ENCODE measurements at regions not wholly inside any gene's neighbourhood (a gene's known extent, or its start where the extent isn't known, plus 50 kb on each side); places are given as distances from the start of the nearest gene placed in this dataset.

DNA sequence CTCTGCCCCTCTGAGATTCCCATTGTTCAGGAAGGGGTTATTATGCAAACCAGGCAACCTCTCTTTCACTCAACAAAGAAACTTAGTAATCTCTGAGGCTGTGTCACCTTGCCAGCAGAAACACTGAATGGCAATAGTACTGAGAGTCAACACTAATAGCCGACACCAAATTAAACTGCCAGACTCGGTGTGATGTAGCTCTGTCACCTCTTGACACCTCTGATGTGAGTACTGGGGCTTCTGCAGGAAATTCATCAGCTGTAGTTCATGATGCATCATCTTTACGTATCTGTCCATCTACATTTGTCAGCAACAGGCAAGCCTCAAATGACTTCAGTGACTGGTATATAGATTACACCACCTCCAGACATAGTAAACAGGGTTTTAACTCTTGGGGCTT is 65.0 kb upstream of the ONECUT1 start:
- Histone ChIP-seq H3K4me3 (ENCODE audit: low read depth in 1 of 3, low read length in 3 of 3) (no peak overlapping the region), H3K27ac (ENCODE audit: low read depth in 1 of 3, low read length in 2 of 3) (no peak overlapping the region), H3K27me3 (ENCODE audit: control insufficient read depth in 3 of 3, insufficient read depth in 3 of 3, low read length in 3 of 3) (no peaks in the 10 kb centered on the region), H3K36me3 (ENCODE audit: control insufficient read depth in 3 of 3, insufficient read depth in 2 of 3, low read depth in 1 of 3, low read length in 3 of 3) (no peaks in the 10 kb centered on the region), H3K9me3 (ENCODE audit: control insufficient read depth in 2 of 2, insufficient read depth in 1 of 2, low read depth in 1 of 2, low read length in 1 of 2) (no peaks in the 10 kb centered on the region), H3K4me1 (ENCODE audit: control insufficient read depth in 3 of 3, insufficient read depth in 2 of 3, low read depth in 1 of 3, low read length in 2 of 3) (no peaks in the 10 kb centered on the region)
- WGBS, 3 donors: 49 to 55% (median 50%) methylated on average over 3 of the region's 3 CpGs
- DNase-seq (no peak), FAIRE-seq (no peak)

DNA sequence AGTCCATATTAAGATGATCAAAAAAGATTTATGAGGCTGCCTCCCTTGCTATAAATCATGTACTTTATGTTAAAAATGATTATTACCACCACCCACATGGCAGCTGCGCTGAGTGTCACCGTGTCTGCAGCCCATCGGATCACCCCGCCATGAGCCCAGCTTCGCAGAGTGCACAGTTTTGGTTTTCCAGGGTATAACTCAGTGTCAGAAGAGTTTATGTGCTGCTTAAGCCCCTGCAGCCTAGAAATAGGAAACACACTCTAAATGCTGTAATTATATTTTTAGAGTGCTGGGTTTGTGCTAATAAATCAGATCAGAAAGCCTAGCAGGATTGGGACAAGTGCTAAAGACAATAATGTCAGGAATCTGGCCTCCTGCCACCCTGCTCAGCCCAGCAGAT is 54.7 kb upstream of the ONECUT1 start:
- WGBS, 3 donors: 84 to 95% (median 86%) methylated on average over 5 of the region's 5 CpGs
- Histone ChIP-seq H3K27me3 (ENCODE audit: control insufficient read depth in 3 of 3, insufficient read depth in 3 of 3, low read length in 3 of 3) (no peaks in the 10 kb centered on the region), H3K4me1 (ENCODE audit: control insufficient read depth in 3 of 3, insufficient read depth in 2 of 3, low read depth in 1 of 3, low read length in 2 of 3) (no peaks in the 10 kb centered on the region), H3K4me3 (ENCODE audit: low read depth in 1 of 3, low read length in 3 of 3) (no peak overlapping the region), H3K9me3 (ENCODE audit: control insufficient read depth in 2 of 2, insufficient read depth in 1 of 2, low read depth in 1 of 2, low read length in 1 of 2) (no peaks in the 10 kb centered on the region), H3K36me3 (ENCODE audit: control insufficient read depth in 3 of 3, insufficient read depth in 2 of 3, low read depth in 1 of 3, low read length in 3 of 3) (no peaks in the 10 kb centered on the region), H3K27ac (ENCODE audit: low read depth in 1 of 3, low read length in 2 of 3) (no peak overlapping the region)
- DNase-seq (no peak), FAIRE-seq (no peak)
